ENCODE measurements at regions not wholly inside any gene's neighbourhood (a gene's known extent, or its start where the extent isn't known, plus 50 kb on each side); places are given as distances from the start of the nearest gene placed in this dataset.

GRCh38 chr6:90868256-90868655 is 281.4 kb upstream of the MAP3K7 start:
- TF ChIP-seq ZNF274 (IDR thresholded peaks at IDR 0.05; ENCODE audit: low read depth, low read length) (no peak), SUZ12 (IDR thresholded peaks at IDR 0.05; ENCODE audit: extremely low read depth, insufficient read depth, insufficient read length) (no peak), YY1 (IDR thresholded peaks at IDR 0.05; ENCODE audit: insufficient read depth, insufficient read length) (no peak)
